ENCODE measurements at regions not wholly inside any gene's neighbourhood (a gene's known extent, or its start where the extent isn't known, plus 50 kb on each side); places are given as distances from the start of the nearest gene placed in this dataset.

- no peak overlapping the region for H2AK5ac ChIP-seq (ENCODE audit: low read depth, low read length)
- H4K5ac ChIP-seq (ENCODE audit: insufficient read length, low read depth, low read length) = no peak overlapping the region
- no peaks in the 10 kb centered on the region for H3K79me1 ChIP-seq (ENCODE audit: low read depth, low read length)
- H4K91ac ChIP-seq (replicated peaks; ENCODE audit: insufficient read length, low read length) = no peak overlapping the region
- no peak overlapping the region for H3K27ac ChIP-seq (ENCODE audit: low read depth, low read length)
- H3K27me3 ChIP-seq (replicated peaks in 1 of 4; ENCODE audit: control insufficient read depth in 3 of 4, extremely low read depth in 1 of 4, insufficient read depth in 3 of 4, low read length in 3 of 4) = no peaks in the 10 kb centered on the region
- H3K14ac ChIP-seq (ENCODE audit: insufficient read length) = no peak overlapping the region
- 80% methylated on average over 1 of the region's 1 CpG; no CpG with 5 or more reads in 1 of the 2 experiments for WGBS, 2 experiments (ENCODE audit: extremely low coverage in 1 of 2, insufficient coverage in 1 of 2, insufficient read length in 1 of 2, insufficient replicate concordance in 2 of 2, low coverage in 1 of 2, low lambda C conversion rate in 2 of 2, missing lambda C conversion rate in 1 of 2)
- no peak overlapping the region for H2BK5ac ChIP-seq (ENCODE audit: low read depth, low read length)
- no peak overlapping the region for H2BK15ac ChIP-seq (ENCODE audit: low read length)
- H3K4me2 ChIP-seq (ENCODE audit: insufficient read depth in 1 of 2, low read depth in 2 of 2, low read length in 2 of 2) = no peak overlapping the region
- TF ChIP-seq USF2 (IDR thresholded peaks at IDR 0.05; ENCODE audit: low read length) (no peak), KDM5A (IDR thresholded peaks at IDR 0.05; ENCODE audit: low read length) (no peak), SP4 (IDR thresholded peaks at IDR 0.05; ENCODE audit: low read length) (no peak), TCF12 (IDR thresholded peaks at IDR 0.05; ENCODE audit: low read depth, low read length) (no peak), CHD1 (IDR thresholded peaks at IDR 0.05; ENCODE audit: low read depth, low read length) (no peak), RFX5 (IDR thresholded peaks at IDR 0.05; ENCODE audit: borderline replicate concordance, low read depth, low read length) (no peak), ZNF274 (IDR thresholded peaks at IDR 0.05; ENCODE audit: borderline replicate concordance, extremely low read depth, low read length) (no peak), EZH2 (IDR thresholded peaks at IDR 0.05; ENCODE audit: low read depth, low read length, severe bottlenecking) (no peak), KDM4A (IDR thresholded peaks at IDR 0.05; ENCODE audit: low read depth, low read length, severe bottlenecking) (no peak), NRF1 (IDR thresholded peaks at IDR 0.05; ENCODE audit: low read depth, low read length) (no peak), CTBP2 (IDR thresholded peaks at IDR 0.05; ENCODE audit: borderline replicate concordance, insufficient read depth, insufficient read length, low read length) (no peak), GABPA (IDR thresholded peaks at IDR 0.05; ENCODE audit: borderline replicate concordance, insufficient read depth, low read length) (no peak), ASH2L (IDR thresholded peaks at IDR 0.05; ENCODE audit: low read length) (no peak)
- no peaks in the 10 kb centered on the region for H3K36me3 ChIP-seq (ENCODE audit: control insufficient read depth in 2 of 4, insufficient read depth in 4 of 4, low read length in 3 of 4)
- no peak overlapping the region for H3K4me3 ChIP-seq (ENCODE audit: extremely low read depth in 1 of 4, insufficient read depth in 2 of 4, low read depth in 3 of 4, low read length in 4 of 4)
- ChIA-PET POLR2A (ENCODE audit: partially characterized antibody) (no interaction called here), CTCF (ENCODE audit: partially characterized antibody) (interaction anchor here (1.0 kb wide), 1 partner anchor 26 kb away, joined by 4 read pairs; no protein-coding TSS in a partner anchor)
- no peak for DNase-seq (ENCODE audit: low read depth in 1 of 2, low spot score in 2 of 2)
- no peak overlapping the region for H3K18ac ChIP-seq (ENCODE audit: extremely low read depth, low read length)
- no peaks in the 10 kb centered on the region for H3K23me2 ChIP-seq (ENCODE audit: low read depth, low read length)
- H3K9me3 ChIP-seq (ENCODE audit: insufficient read depth in 2 of 2, low read depth in 1 of 2, low read length in 1 of 2) = no peaks in the 10 kb centered on the region
- peaks cover 0 to 4% (median 2%) of the 10 kb centered on the region in 4 experiments; a peak in 2 of 7 replicates for H3K4me1 ChIP-seq (replicated peaks in 1 of 4; ENCODE audit: control insufficient read depth in 3 of 4, insufficient read depth in 4 of 4, low read length in 3 of 4)
- H3K56ac ChIP-seq (replicated peaks; ENCODE audit: insufficient read length, low read depth, low read length) = no peak overlapping the region
- no peak for FAIRE-seq
- H2AFZ ChIP-seq (ENCODE audit: low read length) = no peak overlapping the region; the same call in 1 of the 2 replicates
- H3K79me2 ChIP-seq (ENCODE audit: control insufficient read depth in 1 of 2, insufficient read depth in 2 of 2, low read length in 2 of 2) = no peaks in the 10 kb centered on the region
- H3K4ac ChIP-seq (replicated peaks; ENCODE audit: insufficient read length, low read depth, low read length) = no peak overlapping the region
- H4K8ac ChIP-seq (ENCODE audit: extremely low read depth, insufficient read depth, low read length) = no peak overlapping the region
- no peak overlapping the region for H2BK120ac ChIP-seq (replicated peaks; ENCODE audit: low read depth, low read length)
- H3K9ac ChIP-seq (replicated peaks in 1 of 4; ENCODE audit: extremely low read depth in 1 of 4, low read depth in 3 of 4, low read length in 3 of 4) = no peak overlapping the region
- H2BK12ac ChIP-seq (ENCODE audit: low read depth, low read length) = no peak overlapping the region
- H2BK20ac ChIP-seq (ENCODE audit: low read length) = no peak overlapping the region
- no peak overlapping the region for H3K23ac ChIP-seq (ENCODE audit: insufficient read length)
- H4K20me1 ChIP-seq (replicated peaks in 1 of 2; ENCODE audit: control insufficient read depth in 1 of 2, insufficient read depth in 2 of 2, low read length in 2 of 2) = no peaks in the 10 kb centered on the region
Observed at GRCh38 chr10:20714979-20715378, 182.1 kb downstream of the NEBL start.

All from H1 (cell line).